Left ventricle myocardium superior (tissue), 1 donor: ENCODE measurements at regions not wholly inside any gene's neighbourhood (a gene's known extent, or its start where the extent isn't known, plus 50 kb on each side); places are given as distances from the start of the nearest gene placed in this dataset.

Experiments
- ATAC-seq: fragments of 200-7000 bp; cut with Tn5 transposase; one replicate; pipeline ENCODE4 v1.9.1; 2020; ENCODE audit warnings: mild to moderate bottlenecking, moderate library complexity
- DNase-seq: peaks from one replicate; pipeline ENCODE4 v3.0.0-alpha.2; 2020
- intact Hi-C: fragments of 100-400 bp; cut with micrococcal nuclease; formaldehyde crosslinking; loops from one replicate; pipeline ENCODE4 v1.11.0; 2022
- donor health status: DM: no; HTN: yes; CAD: no; lungs with severe emphysema.

DNA sequence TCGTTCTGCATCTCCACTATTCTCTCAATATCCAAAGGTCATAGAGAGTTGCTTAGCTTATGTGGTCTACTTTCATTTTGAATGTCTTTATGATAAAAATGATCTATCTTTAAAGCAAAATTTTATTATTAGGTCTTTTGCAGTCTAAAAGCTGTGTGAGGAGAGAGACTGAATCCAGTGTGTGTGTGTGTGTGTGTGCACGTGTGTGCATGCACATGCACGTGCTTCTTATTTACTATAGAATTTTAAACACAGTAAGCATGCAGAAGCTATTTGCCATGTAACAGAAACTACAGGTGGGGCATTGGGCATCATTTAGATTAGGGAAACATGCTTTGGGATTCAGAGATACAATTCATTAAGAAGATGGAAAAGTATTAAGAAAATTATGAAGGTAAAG is 136.0 kb upstream of the SPRY2 start:
- intact Hi-C loops: loop anchor here (10.0 kb wide), 1 partner anchor 102 kb away; no protein-coding TSS in a partner anchor
- ATAC-seq (no peak), DNase-seq (no peak)

DNA sequence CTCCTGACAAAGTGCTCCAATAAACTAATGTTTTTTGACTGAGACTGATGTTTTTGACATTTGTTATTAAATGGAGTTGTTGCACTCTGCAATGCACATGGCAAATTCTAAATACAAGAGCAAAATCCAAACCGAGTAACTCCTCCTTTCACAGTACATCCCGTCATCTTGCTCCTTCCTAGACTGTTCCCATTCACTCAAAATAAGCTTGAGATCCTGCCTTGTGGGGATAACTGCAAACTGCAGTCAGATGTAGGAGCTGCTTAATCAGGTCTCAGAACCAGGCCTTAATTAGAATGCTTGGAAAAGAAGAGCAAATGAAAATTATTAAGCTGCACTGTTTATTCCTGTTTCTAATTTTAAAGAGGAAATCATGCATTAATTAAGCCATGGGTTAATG is 134.8 kb upstream of the SPRY2 start:
- intact Hi-C loops: loop anchor here (10.0 kb wide), 1 partner anchor 101 kb away; no protein-coding TSS in a partner anchor
- DNase-seq (no peak), ATAC-seq (no peak)

DNA sequence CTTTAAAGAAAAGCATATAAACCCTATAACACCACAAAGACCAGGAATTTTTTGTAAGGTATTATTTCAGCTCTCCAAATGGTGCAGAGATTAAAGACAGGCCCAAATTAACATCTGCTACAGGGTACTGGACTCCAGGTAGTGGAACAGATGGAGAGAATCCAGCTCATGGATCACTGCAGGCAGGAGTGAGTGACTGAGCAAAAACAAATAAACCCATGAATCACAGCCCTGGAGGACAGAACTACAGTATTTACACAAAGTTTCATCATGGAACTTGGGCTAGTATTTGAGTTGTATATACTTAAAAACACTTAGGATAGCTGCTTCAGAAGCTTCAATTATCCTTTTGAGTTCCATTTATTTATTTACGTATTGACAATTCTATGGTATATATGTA is 132.8 kb upstream of the SPRY2 start:
- DNase-seq (no peak), ATAC-seq (no peak)
- intact Hi-C loops: loop anchor here (10.0 kb wide), 1 partner anchor 99 kb away; no protein-coding TSS in a partner anchor

DNA sequence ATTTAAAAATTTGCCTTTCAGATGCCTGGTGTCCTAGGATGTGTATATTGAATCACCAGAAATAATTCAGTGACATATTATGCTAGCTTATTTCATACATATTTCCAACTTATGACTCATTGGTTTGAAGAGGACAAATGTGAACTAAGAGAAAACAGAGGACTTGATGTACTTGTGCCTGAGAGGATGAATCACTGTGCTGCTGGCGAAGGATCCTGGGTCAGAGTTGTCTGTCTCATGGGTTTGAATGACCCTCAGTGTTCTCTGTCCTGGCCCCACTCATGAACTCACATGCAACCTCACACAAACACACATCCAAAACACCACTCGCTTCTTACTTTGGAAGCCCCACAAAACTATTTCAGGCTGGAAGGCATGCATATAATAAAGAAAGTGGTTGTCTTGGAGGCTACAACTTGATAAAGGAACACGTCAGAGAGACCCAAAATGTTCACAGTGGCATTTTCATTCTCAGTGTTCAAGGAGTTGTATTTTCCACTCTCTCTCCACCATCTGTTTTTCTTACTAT is 129.0 kb upstream of the SPRY2 start:
- DNase-seq (peak; percentile 75), ATAC-seq (peak; percentile 100)
- intact Hi-C loops: loop anchor here (10.0 kb wide), 1 partner anchor 95 kb away; no protein-coding TSS in a partner anchor

DNA sequence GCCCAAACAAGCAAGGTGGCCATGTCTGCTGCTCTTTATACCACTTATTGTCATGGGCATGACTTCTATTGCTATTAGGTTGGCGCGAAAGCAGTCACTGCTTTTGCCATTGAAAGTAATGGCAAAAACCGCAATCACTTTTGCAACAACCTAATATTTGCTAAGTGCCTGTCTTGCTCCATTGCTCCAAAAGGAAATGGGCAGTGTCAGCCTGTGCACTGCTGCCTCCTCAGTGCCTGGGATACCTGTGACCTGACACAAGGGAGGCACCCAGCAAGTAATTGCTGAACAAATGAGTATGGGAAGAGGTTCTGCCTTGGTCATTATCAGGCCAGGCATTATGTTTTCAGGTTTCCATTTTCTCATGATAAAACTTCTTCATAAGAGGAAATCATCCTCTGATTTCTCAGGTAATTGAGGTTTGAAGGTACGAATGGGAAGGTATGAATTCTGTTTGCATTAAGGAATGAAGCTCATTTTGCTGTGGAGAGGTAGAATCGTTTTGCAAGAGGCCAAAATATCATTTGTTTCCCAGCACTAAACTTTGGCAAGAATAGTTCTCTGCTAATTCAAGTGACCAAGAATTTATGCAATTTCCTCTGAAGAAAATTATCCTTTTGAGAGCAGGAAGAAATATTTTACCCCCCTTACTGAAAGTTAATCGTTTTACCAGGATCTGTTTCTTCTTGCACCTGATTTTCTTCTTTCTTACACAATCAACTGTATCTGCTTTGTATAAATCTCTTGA is 128.4 kb upstream of the SPRY2 start:
- intact Hi-C loops: no loop called here
- ATAC-seq (peak; percentile 63), DNase-seq (no peak)

DNA sequence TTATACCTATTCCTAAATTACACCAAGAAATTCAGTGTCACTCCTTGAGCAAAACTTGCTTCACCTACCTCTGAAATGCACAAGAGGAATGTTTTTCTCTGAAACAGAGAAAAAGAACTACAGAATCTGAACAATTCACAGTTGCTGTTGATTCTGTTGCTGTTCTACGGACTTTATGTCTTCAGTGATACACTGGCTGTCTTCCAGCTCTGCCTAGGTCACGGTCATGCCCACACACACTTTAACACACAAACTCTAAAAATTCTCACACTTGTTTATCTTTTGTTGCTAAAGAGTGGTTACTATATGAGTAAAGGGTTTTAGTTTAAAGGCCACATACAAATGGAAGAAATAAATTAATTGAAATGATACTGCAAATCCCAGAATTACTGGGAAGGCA is 124.4 kb upstream of the SPRY2 start:
- intact Hi-C loops: no loop called here
- ATAC-seq (no peak), DNase-seq (no peak)

DNA sequence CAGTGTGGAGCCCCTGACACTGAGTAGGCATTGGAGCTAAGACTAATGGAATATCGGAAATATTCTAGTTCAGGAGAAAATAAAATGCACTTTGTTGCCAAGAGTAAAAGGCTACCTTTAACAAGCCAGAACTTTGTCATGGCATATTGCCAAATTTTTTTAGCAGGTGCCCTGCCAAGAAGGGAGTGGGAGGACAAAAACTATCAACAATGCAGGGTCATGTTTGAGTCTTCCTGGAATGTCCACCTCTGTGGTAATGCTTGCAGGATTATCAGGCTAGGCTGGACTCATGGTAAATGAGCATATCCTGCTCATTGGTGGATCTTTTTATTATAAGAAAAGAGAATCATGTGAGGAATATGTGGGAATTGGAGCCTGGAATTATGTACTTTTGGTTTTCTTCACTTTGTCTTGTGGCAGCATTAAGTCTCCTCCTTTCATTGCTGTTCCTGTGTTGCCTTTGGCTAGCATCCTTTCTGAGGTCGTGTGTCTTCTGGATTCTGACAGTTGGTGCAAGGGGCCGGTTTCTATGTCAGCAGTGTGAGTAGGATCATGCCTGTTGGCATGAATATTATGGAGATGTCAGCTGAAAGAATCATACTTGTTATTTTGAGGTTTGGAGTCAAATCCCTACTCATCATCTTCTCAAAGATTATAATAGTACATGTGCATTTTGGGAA is 122.9 kb upstream of the SPRY2 start:
- ATAC-seq: peak; percentile 82
- intact Hi-C loops: no loop called here
- DNase-seq: no peak

DNA sequence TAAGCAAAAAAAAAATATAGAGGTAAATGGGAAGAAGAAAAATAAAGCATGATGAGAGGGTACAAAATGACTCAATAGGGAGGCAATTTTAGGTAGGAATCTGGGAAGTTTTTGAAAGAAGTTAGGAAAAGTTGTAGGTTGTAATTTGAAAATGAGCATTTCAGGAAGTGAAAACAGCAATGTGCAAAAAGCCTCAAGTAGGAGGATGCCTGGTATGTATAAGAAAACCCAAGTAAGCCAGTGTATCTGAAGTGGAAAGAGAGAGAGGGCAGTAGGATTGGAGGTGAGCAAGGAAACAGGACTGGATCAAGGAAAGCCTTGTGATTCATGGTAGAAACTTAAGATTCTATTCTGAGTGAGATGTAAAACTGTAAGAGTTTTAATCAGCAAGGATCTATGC is 121.6 kb upstream of the SPRY2 start:
- intact Hi-C loops: no loop called here
- DNase-seq (no peak), ATAC-seq (no peak)

DNA sequence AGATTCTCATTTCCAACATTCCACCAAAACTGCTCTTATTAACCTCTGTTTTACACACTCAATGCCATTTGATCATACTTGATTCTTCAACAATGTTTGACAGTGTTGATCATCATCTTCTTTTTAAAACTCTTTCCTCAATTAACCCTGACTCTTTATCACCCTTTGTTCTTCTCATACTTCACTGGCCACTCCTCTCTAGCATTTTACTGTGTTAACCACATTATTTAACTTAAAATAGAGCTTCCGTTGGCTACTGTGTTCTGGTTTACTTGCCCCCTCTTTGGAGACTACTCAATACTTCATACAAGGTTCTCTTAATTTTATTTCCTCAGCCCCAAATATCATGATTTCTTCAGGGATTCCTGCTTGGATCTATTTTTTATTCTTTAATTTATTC is 121.1 kb upstream of the SPRY2 start:
- intact Hi-C loops: no loop called here
- ATAC-seq: no peak
- no peak for DNase-seq

DNA sequence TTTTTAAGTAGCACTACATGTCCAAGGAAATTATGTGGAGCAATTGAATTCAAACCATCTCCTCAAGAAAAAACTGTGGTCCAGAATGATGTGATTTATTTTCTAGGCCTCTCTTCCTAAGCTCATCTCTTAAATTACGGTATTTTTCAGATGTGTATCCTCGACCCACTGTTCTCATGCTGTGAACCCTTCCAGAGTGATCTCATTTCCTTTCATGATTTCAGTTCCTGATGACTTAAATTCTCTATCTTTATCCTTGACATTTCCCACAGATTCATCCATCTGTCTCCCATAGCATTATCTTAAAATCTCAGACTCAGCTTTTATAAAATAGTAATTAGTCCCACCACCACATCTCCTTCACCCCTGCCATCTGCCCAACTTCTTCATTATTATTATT is 117.6 kb upstream of the SPRY2 start:
- DNase-seq: no peak
- intact Hi-C loops: no loop called here
- peak; percentile 39 for ATAC-seq

DNA sequence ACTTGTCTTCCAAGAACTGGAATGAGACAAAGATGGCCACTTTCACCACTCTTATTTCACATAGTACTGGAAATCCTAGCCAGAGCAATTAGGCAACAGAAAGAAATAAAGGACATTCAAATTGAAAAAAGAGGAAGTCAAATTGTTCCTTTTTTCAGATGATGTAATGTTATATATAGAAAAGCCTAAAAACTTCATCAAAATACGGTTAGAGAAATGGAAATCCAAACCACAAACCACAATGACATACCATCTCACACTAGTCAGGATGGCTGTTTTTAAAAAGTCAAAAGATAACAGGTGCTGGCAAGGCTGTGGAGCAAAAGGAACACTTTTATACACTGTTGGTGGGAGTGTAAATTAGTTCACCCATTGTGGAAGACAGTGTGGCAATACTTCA is 113.3 kb upstream of the SPRY2 start:
- intact Hi-C loops: no loop called here
- DNase-seq: no peak
- ATAC-seq: no peak

DNA sequence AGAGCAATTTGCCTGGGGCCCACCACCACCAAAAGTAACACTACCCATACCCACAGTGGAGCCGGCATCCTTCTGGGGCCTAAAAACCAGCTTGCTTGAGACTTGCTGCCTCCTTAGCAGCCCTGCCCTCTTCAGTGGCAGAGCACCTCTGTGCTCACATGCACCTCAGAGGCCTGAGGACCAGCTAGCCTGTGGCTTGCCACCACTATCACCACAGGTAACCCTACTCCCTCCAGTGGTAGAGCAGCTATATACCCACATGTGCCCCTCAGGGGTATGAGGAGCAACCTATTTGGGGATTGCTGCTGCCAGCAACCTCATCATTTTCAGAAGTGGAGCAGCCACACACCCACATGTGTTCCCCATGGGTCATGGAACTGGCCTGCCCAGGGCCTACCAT is 111.4 kb upstream of the SPRY2 start:
- intact Hi-C loops: no loop called here
- ATAC-seq (no peak), DNase-seq (no peak)

DNA sequence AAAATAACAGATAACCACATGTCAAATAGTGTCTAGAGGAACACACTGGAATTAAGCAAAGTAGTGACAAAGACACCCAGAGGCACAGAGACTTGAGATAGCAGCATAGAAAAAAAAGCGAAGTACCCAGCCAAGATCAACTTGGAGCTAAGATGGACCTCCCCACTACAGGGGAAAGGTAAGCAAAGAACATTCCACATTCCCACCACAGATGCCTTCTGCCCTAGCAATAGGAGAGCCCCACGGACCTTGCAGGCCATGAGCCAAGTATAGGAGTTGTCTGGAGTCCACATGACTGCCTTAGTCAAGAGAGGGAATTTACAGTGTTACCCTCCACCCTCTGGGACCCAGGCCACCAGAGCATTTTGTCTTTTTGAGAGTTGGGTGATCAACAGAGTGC is 110.7 kb upstream of the SPRY2 start:
- intact Hi-C loops: no loop called here
- ATAC-seq (no peak), DNase-seq (no peak)

DNA sequence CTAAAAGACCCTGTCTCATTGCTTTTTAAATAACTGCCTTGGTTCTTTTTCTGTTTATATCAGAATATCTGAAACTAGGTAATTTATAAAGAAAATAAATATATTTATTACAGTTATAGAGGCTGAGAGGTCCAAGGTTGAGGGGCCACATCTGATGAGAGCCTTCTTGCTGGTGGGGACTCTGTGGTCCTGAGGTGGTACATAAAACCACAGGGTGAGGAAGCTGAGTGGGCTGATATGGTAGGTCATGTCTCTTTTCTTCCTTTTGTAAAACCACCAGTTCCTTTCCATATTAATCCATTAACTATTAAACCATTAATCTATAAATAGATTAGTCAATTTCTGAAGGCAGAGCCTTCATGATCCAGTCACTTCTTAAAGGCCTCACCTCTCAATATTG is 109.5 kb upstream of the SPRY2 start:
- DNase-seq (no peak), ATAC-seq (no peak)
- intact Hi-C loops: no loop called here

DNA sequence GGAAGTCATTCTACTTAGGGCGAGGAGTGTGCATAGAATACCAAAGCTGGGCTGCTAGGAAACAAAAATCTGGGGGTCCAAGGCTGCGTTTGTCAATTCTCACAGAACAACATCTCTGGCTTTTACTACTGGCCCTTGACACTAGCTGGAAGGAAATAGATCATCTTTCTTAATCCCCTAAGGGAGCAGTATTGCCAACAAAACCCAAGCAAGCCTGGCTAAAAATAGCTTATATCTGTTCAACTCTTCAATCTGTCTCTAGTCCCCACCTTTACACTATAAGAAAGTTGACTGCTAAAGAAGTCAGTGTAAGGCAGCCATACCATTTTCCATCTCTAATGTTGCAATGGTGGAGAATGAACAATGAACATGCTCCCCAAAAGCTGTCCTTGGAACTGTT is 107.8 kb upstream of the SPRY2 start:
- intact Hi-C loops: no loop called here
- peak; percentile 42 for ATAC-seq
- no peak for DNase-seq

DNA sequence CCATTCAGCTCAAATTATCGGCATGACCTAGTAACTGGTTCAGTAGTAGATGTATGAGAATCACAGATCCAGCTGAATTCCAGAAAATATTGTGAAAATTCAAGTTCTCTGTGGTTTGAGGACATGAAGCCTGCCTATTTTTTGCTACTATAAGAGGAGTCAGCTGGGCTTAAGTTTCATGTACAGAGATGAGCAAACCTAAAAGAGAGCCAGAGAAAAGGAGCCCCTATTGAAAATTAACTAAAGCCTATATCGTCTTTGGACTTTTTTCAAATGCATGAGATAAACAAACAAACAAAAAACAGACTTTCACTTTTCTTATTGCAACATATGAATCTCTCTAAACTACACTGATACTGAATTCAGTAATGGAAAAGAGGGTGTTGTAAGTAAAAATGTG is 106.8 kb upstream of the SPRY2 start:
- intact Hi-C loops: no loop called here
- DNase-seq (no peak), ATAC-seq (no peak)

DNA sequence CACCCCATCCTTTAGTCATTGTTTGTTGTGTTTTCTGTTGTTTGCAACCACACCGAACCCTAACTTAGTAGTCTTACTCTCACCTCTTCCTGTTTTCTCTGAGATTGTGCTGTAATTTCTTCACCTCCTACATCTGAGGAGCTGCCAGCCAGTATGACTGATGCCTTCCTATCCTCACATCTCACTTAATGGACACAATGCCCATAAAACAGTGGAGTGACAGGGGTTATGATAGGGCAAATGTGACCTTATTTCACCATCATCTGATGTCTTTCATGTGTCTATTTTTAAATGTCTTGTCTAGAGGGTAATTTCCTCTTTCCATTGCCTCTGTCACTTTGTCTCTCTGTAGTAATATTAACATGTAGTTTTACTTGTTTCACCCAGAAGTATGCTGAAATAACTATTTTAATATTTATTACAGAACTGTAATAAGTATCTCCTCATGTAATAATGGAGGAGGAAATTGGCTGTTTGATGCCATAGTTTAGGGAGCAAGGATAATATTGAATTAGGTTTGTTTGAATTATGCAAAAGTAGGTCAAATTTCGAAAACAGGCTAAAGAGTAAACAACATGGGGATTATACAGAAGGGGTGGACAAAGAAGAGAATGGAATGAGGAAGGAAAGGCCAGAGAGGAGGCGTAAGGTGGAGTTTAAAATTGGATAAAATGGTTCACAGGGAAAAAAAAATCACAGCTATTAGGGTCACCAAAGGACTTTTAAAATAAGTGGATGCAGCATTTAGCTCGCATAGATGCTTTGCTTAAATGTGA is 103.5 kb upstream of the SPRY2 start:
- ATAC-seq (peak; percentile 30), DNase-seq (no peak)
- intact Hi-C loops: no loop called here

DNA sequence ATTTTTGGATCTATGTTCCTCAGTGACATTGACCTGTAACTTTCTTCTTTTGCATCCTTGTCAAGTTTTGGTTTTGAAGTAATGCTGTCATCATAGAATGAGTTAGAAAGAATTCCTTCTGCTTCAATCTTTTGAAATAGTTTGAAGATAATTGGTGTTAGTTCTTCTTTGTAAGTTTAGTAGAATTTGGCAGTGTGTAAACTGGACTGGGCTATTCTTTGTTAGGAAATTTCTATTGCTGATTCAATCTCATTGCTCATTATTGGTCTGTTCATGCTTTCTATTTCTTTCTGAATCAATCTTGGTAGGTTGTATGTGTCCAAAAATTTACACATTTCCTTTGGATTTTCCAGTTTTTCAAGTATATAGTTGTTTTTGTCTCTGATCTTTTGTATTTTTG is 101.7 kb upstream of the SPRY2 start:
- DNase-seq (no peak), ATAC-seq (no peak)
- intact Hi-C loops: no loop called here

DNA sequence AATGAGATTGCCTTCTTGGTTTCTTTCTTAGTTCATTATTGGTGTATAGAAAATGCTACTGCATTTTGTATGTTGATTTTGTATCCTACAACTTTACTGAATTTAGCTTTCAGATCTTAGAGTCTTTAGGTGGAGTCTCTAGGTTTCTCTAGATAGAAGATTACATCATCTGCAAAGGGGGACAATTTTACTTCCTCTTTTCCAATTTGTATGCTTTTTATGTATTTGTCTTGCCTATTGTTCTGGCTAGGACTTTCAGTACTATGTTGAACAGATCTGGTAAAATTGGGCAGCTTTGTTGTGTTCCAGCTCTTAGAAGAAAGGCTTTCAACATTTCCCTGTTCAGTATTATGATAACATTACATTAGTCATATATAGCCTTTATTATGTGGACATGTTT is 101.0 kb upstream of the SPRY2 start:
- intact Hi-C loops: no loop called here

DNA sequence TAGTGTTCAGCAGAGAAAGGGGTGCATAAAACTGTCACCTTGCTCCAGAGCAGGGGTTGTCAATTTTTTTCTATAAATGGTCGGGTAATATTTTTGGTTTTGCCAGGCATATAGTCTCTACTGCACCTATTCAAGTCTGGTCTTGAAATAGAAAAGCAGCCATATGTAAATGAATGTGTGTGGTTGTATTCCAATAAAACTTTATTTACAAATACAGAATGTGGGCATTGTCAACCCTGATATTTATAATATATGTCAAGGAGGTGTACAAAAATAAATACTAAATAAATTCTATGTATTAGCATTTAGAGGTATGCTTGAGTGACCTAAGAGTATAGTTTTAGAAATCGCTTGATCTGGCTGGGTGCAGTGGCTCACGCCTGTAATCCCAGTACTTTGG is 97.6 kb upstream of the SPRY2 start:
- intact Hi-C loops: no loop called here
- ATAC-seq (no peak), DNase-seq (no peak)

More for the DNA sequence above, 101.0 kb upstream of the SPRY2 start:
- DNase-seq (no peak), ATAC-seq (no peak)
